ENCODE measurements at regions not wholly inside any gene's neighbourhood (a gene's known extent, or its start where the extent isn't known, plus 50 kb on each side); places are given as distances from the start of the nearest gene placed in this dataset.

- TF ChIP-seq ZBTB4 (CRISPR knock-in tag; IDR thresholded peaks at IDR 0.05; ENCODE audit: borderline replicate concordance) (no peak), JUND (CRISPR knock-in tag; IDR thresholded peaks at IDR 0.05) (no peak), ZNF430 (CRISPR knock-in tag; IDR thresholded peaks at IDR 0.05) (no peak), MAFK (conservative IDR thresholded peaks at IDR 0.05 in 1 of 2, IDR thresholded peaks at IDR 0.05 in 1 of 2; ENCODE audit: low read length in 2 of 2) (peak; percentile 94 to 98), POLR2A (IDR thresholded peaks at IDR 0.05; ENCODE audit: insufficient read depth in 1 of 2, low read depth in 2 of 2, low read length in 2 of 2) (no peak), ZNF607 (CRISPR knock-in tag; IDR thresholded peaks at IDR 0.05; ENCODE audit: borderline replicate concordance) (no peak), BORCS8-MEF2B (CRISPR knock-in tag; IDR thresholded peaks at IDR 0.05) (no peak)
Measured at GRCh38 chr14:43043850-43044249, 1437.2 kb downstream of the LRFN5 start (continued).

- Histone ChIP-seq H3K27ac (ENCODE audit: extremely low read length, insufficient read depth, low read length) (no peak overlapping the region), H3K9me3 (ENCODE audit: low read length) (peaks cover 74% of the 10 kb centered on the region), H3K4me2 (ENCODE audit: low read depth, low read length) (no peak overlapping the region), H3K4me1 (ENCODE audit: insufficient read depth, low read length) (no peaks in the 10 kb centered on the region), H3K36me3 (replicated peaks in 1 of 2; ENCODE audit: control insufficient read depth in 1 of 2, insufficient read depth in 2 of 2, low read length in 2 of 2) (no peaks in the 10 kb centered on the region), H3K4me3 (replicated peaks in 1 of 3; ENCODE audit: insufficient read depth in 1 of 3, low read depth in 2 of 3, low read length in 3 of 3) (no peak overlapping the region), H3K79me2 (ENCODE audit: insufficient read depth, low read length) (no peaks in the 10 kb centered on the region), H3K27me3 (ENCODE audit: control insufficient read depth in 1 of 2, insufficient read depth in 2 of 2, low read length in 2 of 2) (no peaks in the 10 kb centered on the region), H3K9ac (ENCODE audit: insufficient read depth, low read depth, low read length) (no peak overlapping the region), H4K20me1 (ENCODE audit: insufficient read depth, low read length) (no peaks in the 10 kb centered on the region), H2AFZ (ENCODE audit: low read length) (no peak overlapping the region)
- in situ Hi-C loops (cut with HindIII; ENCODE audit: extremely low pct_ligation_motif_present, low pct_unique_long_range_greater_than_20kb) (no loop called here), intact Hi-C loops (cut with micrococcal nuclease; ENCODE audit: unreplicated experiment) (no loop called here)
- FAIRE-seq (no peak), DNase-seq (ENCODE audit: low spot score) (no peak), ATAC-seq (no peak)
- no TSS peak for BruUV-seq (replicated peaks)
- under 1% methylated on average over 2 of the region's 2 CpGs for WGBS (ENCODE audit: low lambda C conversion rate)
- ChIA-PET CTCF (ENCODE audit: low intra/inter-chr PET ratio, low total read pairs) (no interaction called here), POLR2A (no interaction called here)
- TF ChIP-seq MAFF (IDR thresholded peaks at IDR 0.05; ENCODE audit: low read depth, low read length), result peak; percentile 100
- peak; percentile 99 to 100 for TF ChIP-seq MAFK (conservative IDR thresholded peaks at IDR 0.05 in 1 of 2, IDR thresholded peaks at IDR 0.05 in 1 of 2; ENCODE audit: low read length in 2 of 2)
- TF ChIP-seq RBM22 (optimal IDR thresholded peaks at IDR 0.05; ENCODE audit: low read length), result no peak
Measured at GRCh38 chr14:43042408-43042807, 1435.7 kb downstream of the LRFN5 start.
